ENCODE measurements at regions not wholly inside any gene's neighbourhood (a gene's known extent, or its start where the extent isn't known, plus 50 kb on each side); places are given as distances from the start of the nearest gene placed in this dataset.

DNA sequence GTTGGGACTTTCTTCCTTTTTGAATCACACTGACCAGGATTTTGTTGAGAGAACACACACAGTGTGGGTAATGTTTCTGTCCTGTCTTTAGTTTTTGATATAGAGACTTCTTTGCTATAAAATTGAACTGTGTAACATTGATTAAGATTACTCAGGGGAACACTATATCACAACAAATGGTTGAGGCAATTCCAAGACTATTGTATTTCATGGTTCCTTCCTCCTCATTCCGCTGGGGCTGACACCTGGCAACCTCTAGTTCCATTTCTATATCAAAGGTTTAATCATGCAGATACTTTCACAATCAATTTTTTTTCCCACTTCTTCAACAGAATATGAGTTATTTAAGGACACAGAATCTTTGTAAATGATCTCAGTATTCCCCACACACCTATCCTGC, 182.2 kb downstream of the TAF11L14 start:
- no peak for DNase-seq
- H3K9ac ChIP-seq (ENCODE audit: extremely low read depth, low read length, poor library complexity, severe bottlenecking) = no peak overlapping the region
- TF ChIP-seq, protein P1, sequence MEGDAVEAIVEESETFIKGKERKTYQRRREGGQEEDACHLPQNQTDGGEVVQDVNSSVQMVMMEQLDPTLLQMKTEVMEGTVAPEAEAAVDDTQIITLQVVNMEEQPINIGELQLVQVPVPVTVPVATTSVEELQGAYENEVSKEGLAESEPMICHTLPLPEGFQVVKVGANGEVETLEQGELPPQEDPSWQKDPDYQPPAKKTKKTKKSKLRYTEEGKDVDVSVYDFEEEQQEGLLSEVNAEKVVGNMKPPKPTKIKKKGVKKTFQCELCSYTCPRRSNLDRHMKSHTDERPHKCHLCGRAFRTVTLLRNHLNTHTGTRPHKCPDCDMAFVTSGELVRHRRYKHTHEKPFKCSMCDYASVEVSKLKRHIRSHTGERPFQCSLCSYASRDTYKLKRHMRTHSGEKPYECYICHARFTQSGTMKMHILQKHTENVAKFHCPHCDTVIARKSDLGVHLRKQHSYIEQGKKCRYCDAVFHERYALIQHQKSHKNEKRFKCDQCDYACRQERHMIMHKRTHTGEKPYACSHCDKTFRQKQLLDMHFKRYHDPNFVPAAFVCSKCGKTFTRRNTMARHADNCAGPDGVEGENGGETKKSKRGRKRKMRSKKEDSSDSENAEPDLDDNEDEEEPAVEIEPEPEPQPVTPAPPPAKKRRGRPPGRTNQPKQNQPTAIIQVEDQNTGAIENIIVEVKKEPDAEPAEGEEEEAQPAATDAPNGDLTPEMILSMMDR (conservative IDR thresholded peaks at IDR 0.05) = no peak
- no peaks in the 10 kb centered on the region for H3K9me3 Mint-ChIP-seq
- H3K9me3 ChIP-seq (ENCODE audit: control insufficient read depth, low read length) = no peaks in the 10 kb centered on the region
- H3K36me3 Mint-ChIP-seq (ENCODE audit: low read depth) = no peaks in the 10 kb centered on the region
- H3K4me3 ChIP-seq (ENCODE audit: low read length) = no peak overlapping the region
- H3K4me1 ChIP-seq (ENCODE audit: control insufficient read depth, insufficient read depth, low read length) = no peaks in the 10 kb centered on the region
- H3K27me3 Mint-ChIP-seq (ENCODE audit: insufficient read depth) = no peaks in the 10 kb centered on the region
- no peak overlapping the region for H3K4me3 Mint-ChIP-seq
- H3K27me3 ChIP-seq (ENCODE audit: control insufficient read depth, insufficient read depth, low read length, poor library complexity, severe bottlenecking) = no peaks in the 10 kb centered on the region
- no peak overlapping the region for H3K27ac ChIP-seq (ENCODE audit: low read depth, low read length)
- WGBS, 2 experiments (ENCODE audit: insufficient coverage in 1 of 2, insufficient read length in 1 of 2) = 94 to 100% methylated on average over 1 of the region's 1 CpG
- no peaks in the 10 kb centered on the region for H3K4me1 Mint-ChIP-seq
- H3K36me3 ChIP-seq (ENCODE audit: control insufficient read depth, insufficient read depth, low read length) = no peaks in the 10 kb centered on the region
- H3K27ac Mint-ChIP-seq = no peak overlapping the region

DNA sequence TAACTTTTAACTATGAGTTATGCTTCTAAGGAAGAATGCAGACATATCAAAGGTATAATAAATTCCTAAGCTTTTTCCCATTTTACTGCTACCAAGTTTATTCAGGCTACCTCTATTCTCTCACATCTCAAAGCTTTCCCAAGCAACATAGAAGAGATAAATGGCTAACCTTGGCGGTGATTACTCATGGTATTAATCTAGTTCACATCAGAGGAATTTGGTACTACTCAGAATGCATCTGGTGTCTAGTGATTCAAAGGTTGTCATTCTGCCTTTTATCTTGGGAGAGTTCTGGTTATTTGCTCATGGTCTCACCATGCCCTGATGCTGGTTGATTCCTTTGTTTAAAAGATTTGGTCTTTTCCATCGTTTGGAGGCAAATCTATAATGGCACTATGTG, 182.7 kb downstream of the TAF11L14 start:
- H3K4me1 Mint-ChIP-seq = no peaks in the 10 kb centered on the region
- H3K27ac Mint-ChIP-seq = no peak overlapping the region
- no peaks in the 10 kb centered on the region for H3K9me3 Mint-ChIP-seq
- no peaks in the 10 kb centered on the region for H3K36me3 Mint-ChIP-seq (ENCODE audit: low read depth)
- Histone ChIP-seq H3K4me1 (ENCODE audit: control insufficient read depth, insufficient read depth, low read length) (no peaks in the 10 kb centered on the region), H3K36me3 (ENCODE audit: control insufficient read depth, insufficient read depth, low read length) (no peaks in the 10 kb centered on the region), H3K27ac (ENCODE audit: low read depth, low read length) (no peak overlapping the region), H3K9me3 (ENCODE audit: control insufficient read depth, low read length) (no peaks in the 10 kb centered on the region), H3K9ac (ENCODE audit: extremely low read depth, low read length, poor library complexity, severe bottlenecking) (no peak overlapping the region), H3K4me3 (ENCODE audit: low read length) (no peak overlapping the region), H3K27me3 (ENCODE audit: control insufficient read depth, insufficient read depth, low read length, poor library complexity, severe bottlenecking) (no peaks in the 10 kb centered on the region)
- WGBS, 2 experiments (ENCODE audit: insufficient coverage in 1 of 2, insufficient read length in 1 of 2) = 89 to 100% methylated on average over 1 to 2 of the region's 2 CpGs
- DNase-seq = no peak
- H3K4me3 Mint-ChIP-seq = no peak overlapping the region
- TF ChIP-seq, protein P1 (conservative IDR thresholded peaks at IDR 0.05) = no peak
- no peaks in the 10 kb centered on the region for H3K27me3 Mint-ChIP-seq (ENCODE audit: insufficient read depth)

DNA sequence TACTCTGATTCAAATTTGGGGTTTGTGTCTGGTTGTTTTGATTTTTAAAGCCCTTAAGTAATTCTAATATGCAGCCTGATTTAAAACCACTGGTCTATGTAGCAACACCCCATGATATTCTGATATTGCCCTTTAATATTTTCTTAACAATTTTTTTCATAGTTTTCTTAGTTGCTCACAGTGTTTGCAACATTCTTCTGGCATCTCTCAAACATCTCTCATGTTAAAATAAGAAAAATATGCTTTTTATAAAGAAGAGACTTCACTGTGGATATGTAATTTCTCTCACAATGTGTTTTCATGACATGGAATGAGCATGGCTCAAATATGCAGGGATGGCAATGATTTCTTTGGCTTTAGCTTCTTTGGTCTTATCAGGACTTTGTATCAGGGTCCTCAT, 183.7 kb downstream of the TAF11L14 start:
- no peaks in the 10 kb centered on the region for H3K4me1 Mint-ChIP-seq
- no peak for DNase-seq
- Histone ChIP-seq H3K9me3 (ENCODE audit: control insufficient read depth, low read length) (no peaks in the 10 kb centered on the region), H3K36me3 (ENCODE audit: control insufficient read depth, insufficient read depth, low read length) (no peaks in the 10 kb centered on the region), H3K27me3 (ENCODE audit: control insufficient read depth, insufficient read depth, low read length, poor library complexity, severe bottlenecking) (no peaks in the 10 kb centered on the region), H3K9ac (ENCODE audit: extremely low read depth, low read length, poor library complexity, severe bottlenecking) (no peak overlapping the region), H3K4me1 (ENCODE audit: control insufficient read depth, insufficient read depth, low read length) (no peaks in the 10 kb centered on the region), H3K4me3 (ENCODE audit: low read length) (no peak overlapping the region), H3K27ac (ENCODE audit: low read depth, low read length) (no peak overlapping the region)
- H3K27me3 Mint-ChIP-seq (ENCODE audit: insufficient read depth) = no peaks in the 10 kb centered on the region
- TF ChIP-seq, protein P1 (conservative IDR thresholded peaks at IDR 0.05) = no peak
- no peaks in the 10 kb centered on the region for H3K9me3 Mint-ChIP-seq
- H3K4me3 Mint-ChIP-seq = no peak overlapping the region
- no peaks in the 10 kb centered on the region for H3K36me3 Mint-ChIP-seq (ENCODE audit: low read depth)
- H3K27ac Mint-ChIP-seq = no peak overlapping the region

Measured in endodermal cell (in vitro differentiated cells).